ENCODE measurements at regions not wholly inside any gene's neighbourhood (a gene's known extent, or its start where the extent isn't known, plus 50 kb on each side); places are given as distances from the start of the nearest gene placed in this dataset.
"Not testable (repeated sequence)": the region's sequence is repeated elsewhere in the genome, so short reads cannot be mapped to it uniquely, and the experiment has no call there.

- no peak for TF ChIP-seq ZNF551 (CRISPR knock-in tag; IDR thresholded peaks at IDR 0.05)
Observed at GRCh38 chr6:130560231-130560630, 194.4 kb downstream of the TMEM200A start (continued).

GRCh38 chr6:130561159-130561558 lies 195.3 kb downstream of the TMEM200A start:
- H4K20me1 ChIP-seq (replicated peaks; ENCODE audit: control insufficient read depth, insufficient read depth, low read length); H3K9me1 ChIP-seq (ENCODE audit: control insufficient read depth, insufficient read depth, low read length); intact Hi-C loops (cut with micrococcal nuclease); CTCF ChIA-PET (ENCODE audit: low intra/inter-chr PET ratio); H3K27ac ChIP-seq (ENCODE audit: extremely low read depth, low read depth, low read length); H3K27me3 ChIP-seq (ENCODE audit: control insufficient read depth in 2 of 2, insufficient read depth in 2 of 2, low read length in 2 of 2); BruUV-seq (replicated peaks); H3K4me2 ChIP-seq (ENCODE audit: insufficient read depth, low read length); DNase-seq (ENCODE audit: extremely low read depth in 1 of 4, low spot score in 3 of 4); H3K4me1 ChIP-seq (replicated peaks in 1 of 2; ENCODE audit: control insufficient read depth in 2 of 2, insufficient read depth in 2 of 2, low read length in 2 of 2); H2AFZ ChIP-seq (ENCODE audit: low read depth, low read length); FAIRE-seq; H3K9ac ChIP-seq (ENCODE audit: insufficient read depth in 1 of 2, low read depth in 2 of 2, low read length in 2 of 2); H3K9me3 ChIP-seq (replicated peaks; ENCODE audit: control insufficient read depth, insufficient read depth, low read depth, low read length); H3K4me3 ChIP-seq; H3K79me2 ChIP-seq (ENCODE audit: control insufficient read depth, insufficient read depth, low read length); H3K36me3 ChIP-seq (ENCODE audit: control insufficient read depth, insufficient read depth, low read length); POLR2A ChIA-PET; in situ Hi-C loops (cut with MboI); ATAC-seq: not testable (repeated sequence)
- WGBS (ENCODE audit: insufficient coverage, low coverage, missing lambda C conversion rate): 0% methylated on average over 2 of the region's 2 CpGs

- ChIA-PET CTCF (ENCODE audit: low intra/inter-chr PET ratio) (no interaction called here), POLR2A (no interaction called here)
- no peak overlapping the region for H3K9ac ChIP-seq (ENCODE audit: insufficient read depth in 1 of 2, low read depth in 2 of 2, low read length in 2 of 2)
- H3K4me3 ChIP-seq: no peak overlapping the region
- no peak for FAIRE-seq
- H2AFZ ChIP-seq (ENCODE audit: low read depth, low read length): no peak overlapping the region
- no peak overlapping the region for H3K4me2 ChIP-seq (ENCODE audit: insufficient read depth, low read length)
- H3K36me3 ChIP-seq (ENCODE audit: control insufficient read depth, insufficient read depth, low read length): no peaks in the 10 kb centered on the region
- no peak for ATAC-seq
- no TSS peak for BruUV-seq (replicated peaks)
- intact Hi-C loops (cut with micrococcal nuclease): no loop called here
- H3K4me1 ChIP-seq (replicated peaks in 1 of 2; ENCODE audit: control insufficient read depth in 2 of 2, insufficient read depth in 2 of 2, low read length in 2 of 2): no peaks in the 10 kb centered on the region
- 0% methylated on average over 2 of the region's 2 CpGs for WGBS (ENCODE audit: insufficient coverage, low coverage, missing lambda C conversion rate)
- in situ Hi-C loops (cut with MboI): no loop called here
- H3K27me3 ChIP-seq (ENCODE audit: control insufficient read depth in 2 of 2, insufficient read depth in 2 of 2, low read length in 2 of 2): no peaks in the 10 kb centered on the region
- no peaks in the 10 kb centered on the region for H4K20me1 ChIP-seq (replicated peaks; ENCODE audit: control insufficient read depth, insufficient read depth, low read length)
- no peak for DNase-seq (ENCODE audit: extremely low read depth in 1 of 4, low spot score in 3 of 4)
- no peak overlapping the region for H3K27ac ChIP-seq (ENCODE audit: extremely low read depth, low read depth, low read length)
- no peaks in the 10 kb centered on the region for H3K9me3 ChIP-seq (replicated peaks; ENCODE audit: control insufficient read depth, insufficient read depth, low read depth, low read length)
- no peaks in the 10 kb centered on the region for H3K9me1 ChIP-seq (ENCODE audit: control insufficient read depth, insufficient read depth, low read length)
- no peaks in the 10 kb centered on the region for H3K79me2 ChIP-seq (ENCODE audit: control insufficient read depth, insufficient read depth, low read length)
- no peak for TF ChIP-seq TARDBP (IDR thresholded peaks at IDR 0.05)
- TF ChIP-seq XRCC4 (IDR thresholded peaks at IDR 0.05; ENCODE audit: extremely low read depth, insufficient read depth, insufficient read length): no peak
- no peak for TF ChIP-seq MAFK (IDR thresholded peaks at IDR 0.05; ENCODE audit: low read length)
- no peak for TF ChIP-seq CHAMP1 (IDR thresholded peaks at IDR 0.05)
- TF ChIP-seq KLF6 (CRISPR knock-in tag; IDR thresholded peaks at IDR 0.05; ENCODE audit: borderline replicate concordance): no peak
- no peak for TF ChIP-seq EP300 (IDR thresholded peaks at IDR 0.05; ENCODE audit: low read length)
- TF ChIP-seq GATAD2B (IDR thresholded peaks at IDR 0.05; ENCODE audit: borderline replicate concordance): no peak
- TF ChIP-seq ZNF699 (CRISPR knock-in tag; IDR thresholded peaks at IDR 0.05; ENCODE audit: insufficient replicate concordance): no peak
Observed at GRCh38 chr6:130565696-130566095, 199.9 kb downstream of the TMEM200A start.
